ENCODE measurements at regions not wholly inside any gene's neighbourhood (a gene's known extent, or its start where the extent isn't known, plus 50 kb on each side); places are given as distances from the start of the nearest gene placed in this dataset.

GRCh38 chr11:64450168-64450560, 91.2 kb downstream of the RPS6KA4 start:
- peaks cover 54% of the 10 kb centered on the region for H3K4me1 ChIP-seq (ENCODE audit: control insufficient read depth, low read length)
- no peaks in the 10 kb centered on the region for H3K79me2 ChIP-seq (ENCODE audit: control insufficient read depth, low read length)
- peak overlapping the region; percentile 97 for H3K4me2 ChIP-seq (ENCODE audit: low read length)
- no peak for TF ChIP-seq CTCF (IDR thresholded peaks at IDR 0.05; ENCODE audit: low read depth, low read length, poor library complexity, severe bottlenecking)
- no peak overlapping the region for H3K27ac ChIP-seq (ENCODE audit: low read depth, low read length)
- H3K27me3 ChIP-seq (ENCODE audit: control insufficient read depth, low read length): no peaks in the 10 kb centered on the region
- no peaks in the 10 kb centered on the region for H4K20me1 ChIP-seq (ENCODE audit: control insufficient read depth, insufficient read depth, low read depth, low read length)
- no peaks in the 10 kb centered on the region for H3K9me2 ChIP-seq (replicated peaks; ENCODE audit: control insufficient read depth, low read length)
- H3K36me3 ChIP-seq (ENCODE audit: control insufficient read depth, low read length): no peaks in the 10 kb centered on the region
- peak overlapping the region; percentile 74; the same call in 1 of the 2 replicates for H3K4me3 ChIP-seq (ENCODE audit: low read length)
- H3F3A ChIP-seq (ENCODE audit: control insufficient read depth, insufficient read depth): peaks cover 19% of the 10 kb centered on the region
- peaks cover under 1% of the 10 kb centered on the region; the same call in 1 of the 2 replicates for H3K9me3 ChIP-seq (ENCODE audit: control insufficient read depth, insufficient read depth, low read length)

DNA sequence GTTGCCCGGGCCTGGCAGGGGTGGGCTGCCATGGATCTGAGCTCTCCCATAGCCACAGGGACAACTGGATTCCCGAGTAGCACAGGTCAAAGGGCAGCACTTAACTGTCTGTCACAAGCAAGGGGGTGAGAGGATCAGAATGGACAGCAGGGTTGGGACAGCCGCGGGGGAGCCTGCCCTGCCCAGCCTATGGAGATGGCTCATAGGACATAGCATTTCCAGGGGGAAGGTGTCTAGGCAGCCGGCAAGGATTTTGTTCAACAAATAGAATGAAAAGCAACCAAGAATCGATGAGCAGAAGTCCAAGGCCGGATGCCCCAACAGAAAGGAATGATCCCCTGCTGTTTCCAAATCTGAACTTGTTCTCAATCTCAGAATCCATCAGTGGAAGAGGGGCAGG, 92.9 kb downstream of the RPS6KA4 start:
- Histone ChIP-seq H3F3A (ENCODE audit: control insufficient read depth, insufficient read depth) (peaks cover 15% of the 10 kb centered on the region), H3K36me3 (ENCODE audit: control insufficient read depth, low read length) (no peaks in the 10 kb centered on the region), H3K9me2 (replicated peaks; ENCODE audit: control insufficient read depth, low read length) (no peaks in the 10 kb centered on the region), H3K27me3 (ENCODE audit: control insufficient read depth, low read length) (no peaks in the 10 kb centered on the region), H3K4me3 (ENCODE audit: low read length) (no peak overlapping the region), H3K4me2 (ENCODE audit: low read length) (no peak overlapping the region), H3K9me3 (ENCODE audit: control insufficient read depth, insufficient read depth, low read length) (no peaks in the 10 kb centered on the region), H4K20me1 (ENCODE audit: control insufficient read depth, insufficient read depth, low read depth, low read length) (no peaks in the 10 kb centered on the region), H3K79me2 (ENCODE audit: control insufficient read depth, low read length) (no peaks in the 10 kb centered on the region), H3K27ac (ENCODE audit: low read depth, low read length) (no peak overlapping the region), H3K4me1 (ENCODE audit: control insufficient read depth, low read length) (peaks cover 45% of the 10 kb centered on the region)
- TF ChIP-seq CTCF (IDR thresholded peaks at IDR 0.05; ENCODE audit: low read depth, low read length, poor library complexity, severe bottlenecking) (no peak), EZH2phosphoT487 (IDR thresholded peaks at IDR 0.05; ENCODE audit: borderline replicate concordance, low read length) (no peak)

- Histone ChIP-seq H3K9me3 (ENCODE audit: control insufficient read depth, insufficient read depth, low read length) (no peaks in the 10 kb centered on the region), H4K20me1 (ENCODE audit: control insufficient read depth, insufficient read depth, low read depth, low read length) (no peaks in the 10 kb centered on the region), H3K27me3 (ENCODE audit: control insufficient read depth, low read length) (no peaks in the 10 kb centered on the region), H3K4me1 (ENCODE audit: control insufficient read depth, low read length) (peaks cover 29% of the 10 kb centered on the region), H3K27ac (ENCODE audit: low read depth, low read length) (no peak overlapping the region), H3K36me3 (ENCODE audit: control insufficient read depth, low read length) (no peaks in the 10 kb centered on the region), H3K79me2 (ENCODE audit: control insufficient read depth, low read length) (no peaks in the 10 kb centered on the region), H3K4me2 (ENCODE audit: low read length) (no peak overlapping the region), H3F3A (ENCODE audit: control insufficient read depth, insufficient read depth) (peaks cover 5% of the 10 kb centered on the region), H3K4me3 (ENCODE audit: low read length) (no peak overlapping the region), H3K9me2 (replicated peaks; ENCODE audit: control insufficient read depth, low read length) (no peaks in the 10 kb centered on the region)
- TF ChIP-seq CTCF (IDR thresholded peaks at IDR 0.05; ENCODE audit: low read depth, low read length, poor library complexity, severe bottlenecking) (no peak), EZH2phosphoT487 (IDR thresholded peaks at IDR 0.05; ENCODE audit: borderline replicate concordance, low read length) (no peak)
These were observed 94.5 kb downstream of the RPS6KA4 start for GRCh38 chr11:64453466-64453865.

Data from DOHH2 (cell line).